Astrocyte of the cerebellum (primary cell): ENCODE measurements at regions not wholly inside any gene's neighbourhood (a gene's known extent, or its start where the extent isn't known, plus 50 kb on each side); places are given as distances from the start of the nearest gene placed in this dataset.

Source experiments
- DNase-seq: peaks from one replicate; pipeline ENCODE4 v3.0.0-alpha.2; 2011; ENCODE audit warnings: low read depth
- H3K4me3 ChIP-seq: 2 replicates; pipeline ENCODE4 v1.5.1; 2011; ENCODE audit warnings: mild to moderate bottlenecking, low read depth, low read length, moderate library complexity
- CTCF ChIP-seq: IDR thresholded peaks from 2 replicates; pipeline ENCODE4 v1.5.1; 2012; ENCODE audit warnings: low read length, low read depth, moderate library complexity, mild to moderate bottlenecking; ENCODE audit errors: missing control alignments
- in situ Hi-C: cut with HindIII; loops from 2 replicates; pipeline ENCODE4 v1.10.0; 2017; ENCODE audit warnings: low sequenced_read_pairs

GRCh38 chr12:60421741-60422140 lies 825.9 kb downstream of the SLC16A7 start:
- DNase-seq, result no peak
- no peak overlapping the region for H3K4me3 ChIP-seq
- TF ChIP-seq CTCF, result no peak
- in situ Hi-C loops, result no loop called here

- in situ Hi-C loops, result no loop called here
- no peak overlapping the region for H3K4me3 ChIP-seq
- no peak for DNase-seq
- no peak for TF ChIP-seq CTCF
Measured at GRCh38 chr12:60437297-60437696, 841.5 kb downstream of the SLC16A7 start.

- in situ Hi-C loops, result no loop called here
- DNase-seq, result no peak
- H3K4me3 ChIP-seq, result no peak overlapping the region
- TF ChIP-seq CTCF, result no peak
Measured at GRCh38 chr12:60441577-60441976, 845.7 kb downstream of the SLC16A7 start.

- in situ Hi-C loops, result no loop called here
- no peak for DNase-seq
- no peak overlapping the region for H3K4me3 ChIP-seq
- TF ChIP-seq CTCF, result no peak
Measured at GRCh38 chr12:60451457-60451856, 855.6 kb downstream of the SLC16A7 start.

GRCh38 chr12:60465060-60465459 lies 869.2 kb downstream of the SLC16A7 start:
- no peak for DNase-seq
- no peak overlapping the region for H3K4me3 ChIP-seq
- TF ChIP-seq CTCF, result no peak
- in situ Hi-C loops, result no loop called here

- TF ChIP-seq CTCF, result no peak
- H3K4me3 ChIP-seq, result no peak overlapping the region
- no peak for DNase-seq
- in situ Hi-C loops, result no loop called here
Measured at GRCh38 chr12:60468546-60468945, 872.7 kb downstream of the SLC16A7 start.

- TF ChIP-seq CTCF, result no peak
- no peak overlapping the region for H3K4me3 ChIP-seq
- in situ Hi-C loops, result no loop called here
- DNase-seq, result no peak
Measured at GRCh38 chr12:60475825-60476224, 880.0 kb downstream of the SLC16A7 start.
